ENCODE measurements at regions not wholly inside any gene's neighbourhood (a gene's known extent, or its start where the extent isn't known, plus 50 kb on each side); places are given as distances from the start of the nearest gene placed in this dataset.

DNA sequence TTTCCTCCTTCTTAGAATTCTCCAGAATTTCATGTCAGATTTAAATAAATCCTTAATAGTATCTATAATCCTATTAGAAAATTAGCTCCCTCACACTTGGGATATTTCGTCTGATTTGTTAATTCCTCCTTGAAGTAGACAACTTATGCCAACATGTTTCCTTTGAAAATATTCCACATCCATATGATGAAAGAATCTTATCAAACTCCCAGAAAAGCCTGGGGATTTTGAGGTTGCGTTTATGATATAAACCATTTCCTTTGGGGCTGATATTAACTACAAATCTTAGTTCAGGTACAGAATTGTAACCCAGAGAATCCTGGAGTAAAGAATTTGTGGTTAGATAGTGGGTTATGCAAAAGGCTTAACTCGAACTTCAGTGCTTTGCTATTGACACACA is 2373.8 kb upstream of the ACO1 start:
- TF ChIP-seq, protein P1, sequence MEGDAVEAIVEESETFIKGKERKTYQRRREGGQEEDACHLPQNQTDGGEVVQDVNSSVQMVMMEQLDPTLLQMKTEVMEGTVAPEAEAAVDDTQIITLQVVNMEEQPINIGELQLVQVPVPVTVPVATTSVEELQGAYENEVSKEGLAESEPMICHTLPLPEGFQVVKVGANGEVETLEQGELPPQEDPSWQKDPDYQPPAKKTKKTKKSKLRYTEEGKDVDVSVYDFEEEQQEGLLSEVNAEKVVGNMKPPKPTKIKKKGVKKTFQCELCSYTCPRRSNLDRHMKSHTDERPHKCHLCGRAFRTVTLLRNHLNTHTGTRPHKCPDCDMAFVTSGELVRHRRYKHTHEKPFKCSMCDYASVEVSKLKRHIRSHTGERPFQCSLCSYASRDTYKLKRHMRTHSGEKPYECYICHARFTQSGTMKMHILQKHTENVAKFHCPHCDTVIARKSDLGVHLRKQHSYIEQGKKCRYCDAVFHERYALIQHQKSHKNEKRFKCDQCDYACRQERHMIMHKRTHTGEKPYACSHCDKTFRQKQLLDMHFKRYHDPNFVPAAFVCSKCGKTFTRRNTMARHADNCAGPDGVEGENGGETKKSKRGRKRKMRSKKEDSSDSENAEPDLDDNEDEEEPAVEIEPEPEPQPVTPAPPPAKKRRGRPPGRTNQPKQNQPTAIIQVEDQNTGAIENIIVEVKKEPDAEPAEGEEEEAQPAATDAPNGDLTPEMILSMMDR (IDR thresholded peaks at IDR 0.05), result no peak
- TF ChIP-seq POLR2A (IDR thresholded peaks at IDR 0.05), result no peak

Measured in right lobe of liver (tissue), 4 donors.